ENCODE measurements at regions not wholly inside any gene's neighbourhood (a gene's known extent, or its start where the extent isn't known, plus 50 kb on each side); places are given as distances from the start of the nearest gene placed in this dataset.
A peak's percentile ranks its signal among the peaks of the same experiment; 100 is the strongest.
"Not testable (repeated sequence)": the region's sequence is repeated elsewhere in the genome, so short reads cannot be mapped to it uniquely, and the experiment has no call there.

- DNase-seq (ENCODE audit: low read depth, low spot score), result not testable (repeated sequence)
Measured at GRCh38 chr6:78386854-78387253, 480.5 kb upstream of the IRAK1BP1 start.

- no peak for DNase-seq (ENCODE audit: low read depth, low spot score)
Measured at GRCh38 chr6:78390066-78390465, 477.3 kb upstream of the IRAK1BP1 start.

GRCh38 chr6:78397499-78397898 is 469.9 kb upstream of the IRAK1BP1 start:
- DNase-seq (ENCODE audit: low read depth, low spot score), result no peak

GRCh38 chr6:78398292-78398691 is 469.1 kb upstream of the IRAK1BP1 start:
- no peak for DNase-seq (ENCODE audit: low read depth, low spot score)

GRCh38 chr6:78400076-78400475 is 467.3 kb upstream of the IRAK1BP1 start:
- DNase-seq (ENCODE audit: low read depth, low spot score), result no peak

- DNase-seq (ENCODE audit: low read depth, low spot score), result no peak
Measured at GRCh38 chr6:78427386-78427785, 440.0 kb upstream of the IRAK1BP1 start.

GRCh38 chr6:78430521-78430920 is 436.8 kb upstream of the IRAK1BP1 start:
- DNase-seq (ENCODE audit: low read depth, low spot score), result no peak

GRCh38 chr6:78435671-78436070 is 431.7 kb upstream of the IRAK1BP1 start:
- DNase-seq (ENCODE audit: low read depth, low spot score), result no peak

- DNase-seq (ENCODE audit: low read depth, low spot score), result peak; percentile 1
Measured at GRCh38 chr6:78436335-78436734, 431.0 kb upstream of the IRAK1BP1 start.

GRCh38 chr6:78438135-78438534 is 429.2 kb upstream of the IRAK1BP1 start:
- DNase-seq (ENCODE audit: low read depth, low spot score), result no peak

- no peak for DNase-seq (ENCODE audit: low read depth, low spot score)
Measured at GRCh38 chr6:78460711-78461110, 406.6 kb upstream of the IRAK1BP1 start.

GRCh38 chr6:78462728-78463127 is 404.6 kb upstream of the IRAK1BP1 start:
- no peak for DNase-seq (ENCODE audit: low read depth, low spot score)

- no peak for DNase-seq (ENCODE audit: low read depth, low spot score)
Measured at GRCh38 chr6:78465059-78465634, 402.2 kb upstream of the IRAK1BP1 start.

- no peak for DNase-seq (ENCODE audit: low read depth, low spot score)
Measured at GRCh38 chr6:78476561-78476960, 390.8 kb upstream of the IRAK1BP1 start.

GRCh38 chr6:78482801-78483552 is 384.4 kb upstream of the IRAK1BP1 start:
- no peak for DNase-seq (ENCODE audit: low read depth, low spot score)

GRCh38 chr6:78483553-78484197 is 383.7 kb upstream of the IRAK1BP1 start:
- no peak for DNase-seq (ENCODE audit: low read depth, low spot score)

GRCh38 chr6:78484198-78485064 is 382.9 kb upstream of the IRAK1BP1 start:
- no peak for DNase-seq (ENCODE audit: low read depth, low spot score)

- no peak for DNase-seq (ENCODE audit: low read depth, low spot score)
Measured at GRCh38 chr6:78487401-78487800, 379.9 kb upstream of the IRAK1BP1 start.

GRCh38 chr6:78489874-78490273 is 377.5 kb upstream of the IRAK1BP1 start:
- DNase-seq (ENCODE audit: low read depth, low spot score), result no peak

GRCh38 chr6:78492351-78493017 is 374.9 kb upstream of the IRAK1BP1 start:
- DNase-seq (ENCODE audit: low read depth, low spot score), result no peak

GRCh38 chr6:78500299-78501089 is 366.9 kb upstream of the IRAK1BP1 start:
- no peak for DNase-seq (ENCODE audit: low read depth, low spot score)
